ENCODE measurements at regions not wholly inside any gene's neighbourhood (a gene's known extent, or its start where the extent isn't known, plus 50 kb on each side); places are given as distances from the start of the nearest gene placed in this dataset.

GRCh38 chr15:60191016-60191415 is 186.9 kb downstream of the FOXB1 start:
- no peak for DNase-seq (ENCODE audit: low read depth)
- no peak for TF ChIP-seq CTCF (IDR thresholded peaks at IDR 0.05; ENCODE audit: insufficient read depth, low read depth, low read length, missing control alignments)
- no peak overlapping the region for H3K4me3 ChIP-seq (ENCODE audit: low read depth, low read length)

DNA sequence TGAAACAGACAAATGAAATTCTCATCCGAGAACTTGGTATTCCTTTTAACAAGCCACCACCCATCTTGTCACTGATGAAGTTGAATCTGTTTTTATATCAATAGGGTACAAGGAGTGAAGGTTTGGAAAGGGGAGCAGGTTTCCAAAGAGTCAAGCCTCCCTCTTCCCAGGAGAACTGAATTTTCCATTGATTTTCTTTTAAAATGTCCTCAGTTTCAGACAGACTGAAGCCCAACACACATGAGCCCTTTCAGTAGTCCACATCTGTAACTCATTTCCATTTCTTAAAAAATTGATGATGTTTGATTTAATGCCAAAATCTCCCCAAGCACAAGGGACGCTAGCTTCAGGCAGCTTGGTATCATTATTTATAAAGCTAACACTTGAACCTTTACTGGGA is 187.7 kb downstream of the FOXB1 start:
- TF ChIP-seq CTCF (IDR thresholded peaks at IDR 0.05; ENCODE audit: insufficient read depth, low read depth, low read length, missing control alignments) = no peak
- DNase-seq (ENCODE audit: low read depth) = no peak
- H3K4me3 ChIP-seq (ENCODE audit: low read depth, low read length) = no peak overlapping the region

DNA sequence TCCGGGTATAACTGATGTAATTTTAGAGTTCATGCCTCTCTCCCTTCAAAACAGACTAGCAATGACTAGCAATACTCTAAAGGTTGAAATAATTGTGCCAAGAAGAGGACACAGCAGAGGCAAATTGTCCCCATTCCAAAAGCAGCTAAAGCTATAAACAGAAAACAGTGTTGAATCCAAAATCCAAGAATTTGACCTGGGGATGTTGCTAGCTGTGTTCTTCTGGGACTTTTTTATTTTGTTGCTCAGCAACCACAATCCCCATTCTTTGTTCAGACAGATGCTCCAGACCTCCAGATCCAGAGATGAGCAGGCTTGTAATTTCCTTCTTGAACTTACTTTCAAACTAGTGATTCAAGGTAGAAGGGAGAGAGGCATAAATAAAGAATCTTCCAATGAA is 191.5 kb downstream of the FOXB1 start:
- H3K4me3 ChIP-seq (ENCODE audit: low read depth, low read length) = no peak overlapping the region
- DNase-seq (ENCODE audit: low read depth) = no peak
- TF ChIP-seq CTCF (IDR thresholded peaks at IDR 0.05; ENCODE audit: insufficient read depth, low read depth, low read length, missing control alignments) = no peak

DNA sequence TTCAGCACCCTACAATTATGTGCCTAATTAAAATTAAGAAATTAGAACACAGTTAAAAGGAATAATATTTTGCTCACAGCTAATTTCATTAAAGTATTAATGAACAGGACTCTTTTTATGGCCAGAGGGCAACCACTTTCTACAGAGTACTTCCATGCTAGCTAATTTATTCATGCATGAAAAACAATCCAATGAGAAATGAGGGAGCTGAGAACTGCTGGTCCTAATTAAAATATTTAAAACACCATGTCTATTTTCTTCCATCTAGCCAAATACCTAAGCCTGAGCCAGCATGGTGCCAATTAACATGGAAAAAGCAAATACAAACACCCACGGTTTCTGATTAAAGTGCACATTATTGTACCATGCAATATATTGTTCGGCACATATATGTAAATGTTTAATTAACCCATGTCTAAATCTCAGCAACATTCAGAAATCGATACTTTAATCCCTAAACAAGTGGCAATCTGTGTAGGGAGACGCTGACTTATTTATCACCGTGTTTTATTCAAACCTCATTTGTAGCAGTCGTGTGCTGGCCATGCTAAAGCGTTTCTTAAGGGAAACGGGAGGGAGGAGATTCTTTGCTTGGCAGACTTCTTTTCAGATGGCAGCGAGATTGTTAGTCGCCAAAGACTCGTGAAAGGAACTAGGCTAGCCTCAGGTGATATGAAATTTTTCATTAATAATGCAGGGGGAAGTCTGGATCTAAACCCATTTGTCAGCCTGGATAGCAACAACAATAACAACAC is 193.5 kb downstream of the ANXA2 start:
- TF ChIP-seq CTCF (IDR thresholded peaks at IDR 0.05; ENCODE audit: insufficient read depth, low read depth, low read length, missing control alignments) = no peak
- H3K4me3 ChIP-seq (ENCODE audit: low read depth, low read length) = no peak overlapping the region
- no peak for DNase-seq (ENCODE audit: low read depth)

DNA sequence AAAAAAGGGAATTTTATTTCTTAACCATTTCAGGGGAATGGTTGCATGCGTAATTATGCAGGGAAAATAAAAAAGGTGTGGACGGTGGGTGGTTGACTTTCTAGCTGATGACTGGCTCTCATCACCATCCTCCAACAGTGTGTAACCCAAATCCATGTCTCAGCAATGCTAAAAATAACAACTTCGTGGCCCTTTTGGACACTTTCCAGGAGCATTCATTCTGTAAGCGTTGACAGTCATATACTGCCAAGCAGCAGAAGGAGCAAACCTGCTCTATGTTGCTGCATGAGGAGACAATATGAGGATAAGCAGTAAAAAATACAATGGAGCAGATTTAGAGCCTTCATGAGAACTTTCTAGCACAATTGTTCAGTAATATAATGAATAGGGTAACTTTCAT is 189.1 kb downstream of the ANXA2 start:
- no peak overlapping the region for H3K4me3 ChIP-seq (ENCODE audit: low read depth, low read length)
- no peak for DNase-seq (ENCODE audit: low read depth)
- no peak for TF ChIP-seq CTCF (IDR thresholded peaks at IDR 0.05; ENCODE audit: insufficient read depth, low read depth, low read length, missing control alignments)

- no peak for TF ChIP-seq CTCF (IDR thresholded peaks at IDR 0.05; ENCODE audit: insufficient read depth, low read depth, low read length, missing control alignments)
- DNase-seq (ENCODE audit: low read depth) = no peak
- H3K4me3 ChIP-seq (ENCODE audit: low read depth, low read length) = no peak overlapping the region
Measured at GRCh38 chr15:60212536-60212935, 185.2 kb downstream of the ANXA2 start.
